Suprapubic skin (tissue), 3 donors: ENCODE measurements at regions not wholly inside any gene's neighbourhood (a gene's known extent, or its start where the extent isn't known, plus 50 kb on each side); places are given as distances from the start of the nearest gene placed in this dataset.

ENCODE experiments used
- CTCF ChIP-seq, 2 donors: fragments of 200-600 bp in 1 of 2; fragments of 450-650 bp in 1 of 2; sonication (generic) in 1 of 2; IDR thresholded peaks; one replicate each; pipeline ENCODE4 v1.5.1; 2016 to 2019; ENCODE audit warnings: antibody characterized with exemption in 2 of 2, mild to moderate bottlenecking in 1 of 2, moderate library complexity in 1 of 2
- POLR2A ChIP-seq, 2 donors: fragments of 450-650 bp; IDR thresholded peaks; one replicate each; pipeline ENCODE4 v1.6.1; 2017; ENCODE audit warnings: antibody characterized with exemption in 2 of 2, mild to moderate bottlenecking in 2 of 2, moderate library complexity in 2 of 2

DNA sequence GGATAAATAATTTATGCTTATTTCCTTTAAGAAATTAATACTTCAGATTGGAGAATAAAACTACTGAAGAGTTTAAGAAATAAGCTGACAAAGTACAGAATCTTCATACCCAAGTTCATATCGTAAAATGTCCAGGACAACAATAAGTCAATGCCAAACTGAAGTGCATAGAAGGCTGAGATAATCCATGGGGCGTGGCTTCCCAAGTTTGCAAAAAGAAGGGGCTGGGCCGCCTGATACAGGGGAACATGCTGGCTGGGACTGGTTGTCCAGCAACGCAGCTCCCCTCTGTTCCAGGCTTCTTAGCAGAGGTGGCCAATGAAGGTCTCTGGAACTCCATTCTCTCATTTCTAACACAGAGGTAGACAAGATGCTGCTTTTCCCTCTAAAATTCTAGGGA is 189.5 kb upstream of the SPOPL start:
- no peak for TF ChIP-seq POLR2A (IDR thresholded peaks at IDR 0.05)
- TF ChIP-seq CTCF (IDR thresholded peaks at IDR 0.05): no peak
